Raji (cell line): ENCODE measurements at regions not wholly inside any gene's neighbourhood (a gene's known extent, or its start where the extent isn't known, plus 50 kb on each side); places are given as distances from the start of the nearest gene placed in this dataset.

ENCODE experiments used
- POLR2A ChIP-seq: IDR thresholded peaks from 2 replicates; pipeline ENCODE4 v1.6.1; 2011; ENCODE audit warnings: low read depth, low read length, control low read depth; ENCODE audit not compliant: insufficient read depth

- TF ChIP-seq POLR2A = no peak
Measured at GRCh38 chr13:105506463-105506862, 1029.0 kb downstream of the EFNB2 start.

GRCh38 chr13:105502193-105502592, 1033.3 kb downstream of the EFNB2 start:
- TF ChIP-seq POLR2A = no peak

- TF ChIP-seq POLR2A = no peak
Measured at GRCh38 chr13:105497597-105497996, 1037.9 kb downstream of the EFNB2 start.

GRCh38 chr13:105492216-105492615, 1043.2 kb downstream of the EFNB2 start:
- no peak for TF ChIP-seq POLR2A

GRCh38 chr13:105491345-105491744, 1044.1 kb downstream of the EFNB2 start:
- no peak for TF ChIP-seq POLR2A

- no peak for TF ChIP-seq POLR2A
Measured at GRCh38 chr13:105485081-105485480, 1050.4 kb downstream of the EFNB2 start.

- TF ChIP-seq POLR2A = no peak
Measured at GRCh38 chr13:105474983-105475610, 1060.4 kb downstream of the EFNB2 start.

GRCh38 chr13:105471673-105472072, 1063.8 kb downstream of the EFNB2 start:
- no peak for TF ChIP-seq POLR2A

- no peak for TF ChIP-seq POLR2A
Measured at GRCh38 chr13:105466376-105466775, 1069.1 kb downstream of the EFNB2 start.

GRCh38 chr13:105465745-105466144, 1069.7 kb downstream of the EFNB2 start, which contains the start of gene DAOA:
Gene DAOA, plus strand, starts transcription at chr13:105466045.
- TF ChIP-seq POLR2A = no peak

GRCh38 chr13:105465251-105465650, 1070.2 kb downstream of the EFNB2 start:
- TF ChIP-seq POLR2A = no peak

- no peak for TF ChIP-seq POLR2A
Measured at GRCh38 chr13:105464249-105464648, 1071.2 kb downstream of the EFNB2 start.

- TF ChIP-seq POLR2A = no peak
Measured at GRCh38 chr13:105463011-105463501, 1072.4 kb downstream of the EFNB2 start.

GRCh38 chr13:105462098-105462497, 1073.4 kb downstream of the EFNB2 start:
- no peak for TF ChIP-seq POLR2A

GRCh38 chr13:105452895-105453294, 1082.6 kb downstream of the EFNB2 start:
- no peak for TF ChIP-seq POLR2A

- no peak for TF ChIP-seq POLR2A
Measured at GRCh38 chr13:105450784-105451183, 1084.7 kb downstream of the EFNB2 start.

- no peak for TF ChIP-seq POLR2A
Measured at GRCh38 chr13:105448811-105449210, 1086.7 kb downstream of the EFNB2 start.
